Astrocyte (in vitro differentiated cells and primary cell): ENCODE measurements at regions not wholly inside any gene's neighbourhood (a gene's known extent, or its start where the extent isn't known, plus 50 kb on each side); places are given as distances from the start of the nearest gene placed in this dataset.

Source experiments
- CTCF ChIP-seq: IDR thresholded peaks from 2 replicates; pipeline ENCODE4 v1.5.1; 2011; ENCODE audit warnings: low read depth, mild to moderate bottlenecking, inconsistent platforms, low read length, moderate library complexity; ENCODE audit not compliant: insufficient read depth
- EZH2 ChIP-seq: IDR thresholded peaks from 2 replicates; pipeline ENCODE4 v1.6.1; 2012; ENCODE audit warnings: mild to moderate bottlenecking, low read length, inconsistent platforms; ENCODE audit not compliant: insufficient read depth

GRCh38 chr6:167442796-167443680 lies 118.2 kb downstream of the TTLL2 start:
- TF ChIP-seq CTCF: no peak
- no peak for TF ChIP-seq EZH2
